GM06990 (cell line): ENCODE measurements at regions not wholly inside any gene's neighbourhood (a gene's known extent, or its start where the extent isn't known, plus 50 kb on each side); places are given as distances from the start of the nearest gene placed in this dataset.

Experiments
- DNase-seq: peaks from one replicate; pipeline ENCODE4 v3.0.0-alpha.2; 2011; ENCODE audit not compliant: insufficient read length; ENCODE audit errors: extremely low read depth
- H3K27me3 ChIP-seq: replicated peaks from 2 replicates; pipeline ENCODE4 v1.6.0; 2011; ENCODE audit warnings: low read length; ENCODE audit not compliant: control insufficient read depth, insufficient read depth
- H3K36me3 ChIP-seq: 2 replicates; pipeline ENCODE4 v1.5.1; 2011; ENCODE audit warnings: low read length; ENCODE audit not compliant: control insufficient read depth, insufficient read depth
- H3K4me3 ChIP-seq: replicated peaks from 2 replicates; pipeline ENCODE4 v1.5.1; 2011; ENCODE audit warnings: low read depth, mild to moderate bottlenecking, control low read depth, low read length
- TF ChIP-seq, protein P1 (sequence below): IDR thresholded peaks from 2 replicates; pipeline ENCODE4 v1.5.1; 2011; ENCODE audit warnings: low read length, control low read depth, mild to moderate bottlenecking, inconsistent platforms; ENCODE audit not compliant: insufficient read depth, poor library complexity, severe bottlenecking

- TF ChIP-seq, protein P1, sequence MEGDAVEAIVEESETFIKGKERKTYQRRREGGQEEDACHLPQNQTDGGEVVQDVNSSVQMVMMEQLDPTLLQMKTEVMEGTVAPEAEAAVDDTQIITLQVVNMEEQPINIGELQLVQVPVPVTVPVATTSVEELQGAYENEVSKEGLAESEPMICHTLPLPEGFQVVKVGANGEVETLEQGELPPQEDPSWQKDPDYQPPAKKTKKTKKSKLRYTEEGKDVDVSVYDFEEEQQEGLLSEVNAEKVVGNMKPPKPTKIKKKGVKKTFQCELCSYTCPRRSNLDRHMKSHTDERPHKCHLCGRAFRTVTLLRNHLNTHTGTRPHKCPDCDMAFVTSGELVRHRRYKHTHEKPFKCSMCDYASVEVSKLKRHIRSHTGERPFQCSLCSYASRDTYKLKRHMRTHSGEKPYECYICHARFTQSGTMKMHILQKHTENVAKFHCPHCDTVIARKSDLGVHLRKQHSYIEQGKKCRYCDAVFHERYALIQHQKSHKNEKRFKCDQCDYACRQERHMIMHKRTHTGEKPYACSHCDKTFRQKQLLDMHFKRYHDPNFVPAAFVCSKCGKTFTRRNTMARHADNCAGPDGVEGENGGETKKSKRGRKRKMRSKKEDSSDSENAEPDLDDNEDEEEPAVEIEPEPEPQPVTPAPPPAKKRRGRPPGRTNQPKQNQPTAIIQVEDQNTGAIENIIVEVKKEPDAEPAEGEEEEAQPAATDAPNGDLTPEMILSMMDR: no peak
- Histone ChIP-seq H3K4me3 (no peak overlapping the region), H3K36me3 (no peaks in the 10 kb centered on the region), H3K27me3 (no peaks in the 10 kb centered on the region)
- DNase-seq: no peak
Measured at GRCh38 chr3:145395421-145395820, 765.6 kb downstream of the PLOD2 start.

GRCh38 chr3:145411605-145412004 lies 749.4 kb downstream of the PLOD2 start:
- no peak for DNase-seq
- Histone ChIP-seq H3K36me3 (no peaks in the 10 kb centered on the region), H3K4me3 (no peak overlapping the region), H3K27me3 (no peaks in the 10 kb centered on the region)
- TF ChIP-seq, protein P1: no peak

DNA sequence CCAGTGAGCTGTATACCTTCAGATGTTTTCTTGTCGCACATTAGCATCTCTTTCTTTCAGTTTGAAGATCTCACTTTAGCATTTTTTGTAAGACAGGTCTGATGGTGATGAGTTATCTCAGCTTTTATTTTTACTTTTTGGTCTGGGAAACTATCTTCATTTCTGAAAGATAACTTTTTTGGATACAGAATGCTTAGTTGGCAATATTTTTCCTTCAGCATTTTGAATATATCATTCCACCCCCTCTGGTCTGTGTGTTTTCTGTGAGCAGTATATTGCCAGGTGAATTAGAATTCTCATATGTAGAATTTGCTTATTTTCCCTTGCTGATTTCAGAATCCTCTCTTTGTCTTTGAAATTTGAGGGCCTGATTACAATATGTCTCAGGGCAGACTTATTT lies 743.3 kb downstream of the PLOD2 start:
- Histone ChIP-seq H3K4me3 (no peak overlapping the region), H3K27me3 (no peaks in the 10 kb centered on the region), H3K36me3 (no peaks in the 10 kb centered on the region)
- TF ChIP-seq, protein P1: no peak
- DNase-seq: no peak

GRCh38 chr3:145422556-145422955 lies 738.4 kb downstream of the PLOD2 start:
- no peak for DNase-seq
- TF ChIP-seq, protein P1: no peak

GRCh38 chr3:145427355-145427754 lies 733.6 kb downstream of the PLOD2 start:
- TF ChIP-seq, protein P1: no peak
- H3K4me3 ChIP-seq: no peak overlapping the region
- no peaks in the 10 kb centered on the region for H3K36me3 ChIP-seq
- no peak for DNase-seq
- H3K27me3 ChIP-seq: no peaks in the 10 kb centered on the region

More at GRCh38 chr3:145422556-145422955, 738.4 kb downstream of the PLOD2 start:
- no peaks in the 10 kb centered on the region for H3K27me3 ChIP-seq
- no peak overlapping the region for H3K4me3 ChIP-seq
- no peaks in the 10 kb centered on the region for H3K36me3 ChIP-seq

GRCh38 chr3:145429546-145429945 lies 731.4 kb downstream of the PLOD2 start:
- Histone ChIP-seq H3K36me3 (no peaks in the 10 kb centered on the region), H3K27me3 (no peaks in the 10 kb centered on the region), H3K4me3 (no peak overlapping the region)
- no peak for DNase-seq
- TF ChIP-seq, protein P1: no peak
